RKO (cell line): ENCODE measurements at regions not wholly inside any gene's neighbourhood (a gene's known extent, or its start where the extent isn't known, plus 50 kb on each side); places are given as distances from the start of the nearest gene placed in this dataset.
A peak's percentile ranks its signal among the peaks of the same experiment; 100 is the strongest.

Source experiments
- DNase-seq: peaks from one replicate; pipeline ENCODE4 v3.0.0-alpha.2; 2016; ENCODE audit warnings: low spot score

DNA sequence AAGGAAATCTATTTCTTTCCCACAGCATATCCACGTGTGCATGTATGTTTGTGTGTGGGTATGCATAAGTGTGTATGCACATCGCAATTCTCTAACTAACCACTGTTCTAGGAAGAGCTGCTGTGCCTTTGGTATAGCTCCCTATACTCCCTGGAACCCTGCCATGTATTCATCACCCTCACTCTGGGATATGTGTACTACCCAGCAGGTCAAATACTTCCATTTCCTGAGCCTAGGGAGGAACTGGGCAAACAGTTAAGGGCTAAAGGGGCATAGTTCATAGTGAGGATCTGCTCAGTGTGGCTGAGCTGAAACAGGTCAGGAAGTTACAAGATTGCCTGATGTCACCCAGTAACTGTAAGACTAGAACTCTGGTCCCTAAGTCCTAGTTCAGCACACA is 260.4 kb downstream of the RPLP1 start:
- DNase-seq = no peak

DNA sequence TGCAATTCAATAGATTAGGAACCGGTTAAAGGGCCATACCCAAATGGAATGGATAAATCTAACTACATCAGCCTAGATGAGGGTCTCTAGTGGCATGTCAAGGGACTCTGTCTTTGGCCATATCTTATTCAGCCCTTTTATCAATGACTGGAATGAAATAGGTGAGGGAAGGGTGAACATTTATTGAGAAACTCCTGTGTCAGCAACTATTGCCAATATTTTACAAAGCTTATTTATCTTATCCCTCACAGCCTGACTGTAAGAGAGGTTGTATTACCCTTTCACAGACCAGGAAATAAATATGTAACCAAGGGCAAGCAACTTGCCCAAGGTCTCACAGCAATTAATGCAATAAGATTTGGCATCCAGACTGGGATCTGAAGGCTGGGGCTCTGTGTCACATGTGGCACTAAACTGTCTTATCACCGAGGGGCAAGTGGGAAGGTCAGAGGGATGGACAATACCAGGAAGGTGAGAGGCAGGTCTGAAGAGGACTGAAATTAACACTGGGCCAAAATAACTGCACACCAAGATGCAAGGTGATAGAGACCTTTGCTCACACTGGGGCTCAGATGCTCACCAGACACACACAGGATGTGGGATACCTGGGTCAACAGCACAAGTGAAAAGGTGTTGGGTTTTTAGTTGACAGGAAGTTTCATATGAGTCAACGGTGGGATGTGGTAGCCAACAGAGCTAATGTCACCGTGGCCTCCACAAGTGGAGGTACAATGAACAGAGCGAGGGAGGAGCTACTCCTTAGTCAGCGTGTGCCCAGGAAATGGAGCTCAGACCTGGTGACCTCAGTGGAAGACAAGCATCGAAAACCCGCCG is 261.3 kb downstream of the RPLP1 start:
- DNase-seq = no peak

DNA sequence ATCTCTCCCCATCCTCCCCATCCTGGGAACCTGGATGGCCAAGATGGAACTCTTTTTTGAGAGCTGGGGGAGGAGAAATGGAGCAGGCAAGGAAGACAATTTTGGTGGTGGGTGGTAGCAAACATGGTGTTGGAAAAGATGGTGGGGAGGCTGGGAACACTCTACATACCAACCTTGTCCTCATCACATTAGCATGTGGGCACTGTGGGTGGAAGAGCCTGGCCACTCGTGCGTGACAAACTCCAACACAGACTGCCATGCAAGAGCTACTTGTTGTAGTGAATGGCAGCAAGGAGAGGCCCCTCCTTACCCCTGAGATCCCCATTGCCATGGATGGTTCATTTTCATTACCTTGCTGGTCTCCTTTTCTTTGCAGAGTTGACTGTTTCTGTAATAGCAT is 262.6 kb downstream of the RPLP1 start:
- DNase-seq = no peak

DNA sequence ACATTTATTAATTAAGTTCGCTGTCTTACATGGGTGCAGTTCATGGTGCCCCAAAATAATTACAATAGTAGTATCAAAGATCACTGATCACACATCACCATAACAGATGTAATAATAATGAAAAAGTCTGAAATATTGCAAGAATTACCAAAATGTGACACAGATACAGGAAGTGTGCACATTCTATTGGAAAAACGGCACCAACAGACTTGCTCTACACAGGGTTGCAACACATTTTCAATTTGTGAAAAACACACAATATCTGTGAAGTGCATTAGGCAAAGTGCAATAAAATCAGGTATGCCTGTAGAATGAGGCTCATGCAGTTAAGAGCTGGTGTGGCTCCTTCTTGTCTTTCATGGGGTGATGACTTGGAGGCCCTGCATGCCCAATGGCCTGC is 265.8 kb downstream of the RPLP1 start:
- no peak for DNase-seq

GRCh38 chr15:69718916-69719315 is 266.3 kb downstream of the RPLP1 start:
- DNase-seq = no peak

GRCh38 chr15:69719527-69720240 is 267.1 kb downstream of the RPLP1 start:
- DNase-seq = no peak

DNA sequence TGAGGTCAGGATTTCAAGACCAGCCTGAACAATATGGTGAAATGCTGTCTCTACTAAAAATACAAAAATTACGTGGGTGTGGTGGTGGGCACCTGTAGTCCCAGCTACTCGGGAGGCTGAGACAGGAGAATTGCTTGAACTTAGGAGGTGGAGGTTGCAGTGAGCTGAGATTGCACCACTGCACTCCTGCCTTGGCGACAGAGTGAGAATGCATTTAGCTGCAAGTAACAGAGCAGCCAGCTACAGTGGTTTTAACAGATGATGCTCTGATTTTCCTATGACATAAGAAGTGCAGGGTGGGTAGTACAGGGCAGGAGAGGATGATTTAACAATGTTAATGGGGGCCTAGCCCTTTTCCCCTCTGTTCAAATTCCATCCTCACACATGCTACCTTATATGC is 267.9 kb downstream of the RPLP1 start:
- no peak for DNase-seq

DNA sequence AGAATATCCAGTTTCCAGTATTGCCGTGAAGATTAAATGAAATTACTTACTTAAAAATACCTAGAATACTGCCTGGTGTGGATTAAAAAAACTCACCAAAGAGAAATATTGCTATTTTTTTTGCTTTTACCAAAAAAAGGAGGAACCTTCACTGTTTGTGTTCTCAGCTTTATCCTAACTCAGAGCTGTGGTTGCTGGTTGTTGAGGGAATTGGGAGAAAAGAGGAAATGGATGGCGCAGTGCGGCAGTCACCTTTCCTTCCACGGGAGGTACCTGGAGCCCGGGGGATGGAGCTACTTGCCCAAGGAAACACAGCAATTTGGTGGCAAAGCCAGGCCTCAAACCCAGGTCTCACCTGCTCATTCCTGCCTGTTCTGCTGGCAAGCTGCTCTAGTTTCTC is 270.3 kb downstream of the RPLP1 start:
- no peak for DNase-seq

DNA sequence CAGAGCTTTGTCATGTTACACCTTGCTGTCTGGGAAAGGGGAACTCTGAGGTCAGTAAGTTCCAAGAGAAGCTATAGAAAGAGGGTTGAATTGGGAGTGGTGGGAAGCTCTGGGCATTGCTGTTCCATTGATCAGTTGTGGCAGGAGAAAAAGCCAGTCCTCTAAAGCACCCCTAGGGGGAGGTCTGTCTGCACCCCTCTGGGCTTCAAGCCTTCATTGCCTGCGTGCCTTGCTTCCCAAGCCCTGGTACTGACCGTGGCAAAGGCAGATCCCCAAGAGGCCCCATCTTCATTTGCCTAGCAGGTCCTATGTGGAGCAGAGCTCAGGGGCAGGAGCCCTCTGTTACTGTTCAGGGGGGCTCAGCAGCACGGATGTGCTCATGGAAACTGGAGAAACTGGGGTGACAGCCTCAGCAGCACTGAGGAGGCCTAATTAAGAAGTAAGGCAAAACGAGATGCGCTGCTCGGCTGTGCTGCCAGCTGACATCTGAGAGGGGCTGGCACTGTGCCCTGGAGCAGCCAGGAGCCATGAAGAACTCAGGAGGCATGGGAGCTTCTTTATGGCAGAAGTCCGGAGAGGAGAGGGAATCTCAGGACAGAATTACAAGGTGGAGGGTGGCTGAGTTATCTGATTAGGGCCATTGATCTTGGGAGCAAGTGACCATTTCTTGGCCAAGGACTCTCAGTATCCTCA is 270.9 kb downstream of the RPLP1 start:
- no peak for DNase-seq

DNA sequence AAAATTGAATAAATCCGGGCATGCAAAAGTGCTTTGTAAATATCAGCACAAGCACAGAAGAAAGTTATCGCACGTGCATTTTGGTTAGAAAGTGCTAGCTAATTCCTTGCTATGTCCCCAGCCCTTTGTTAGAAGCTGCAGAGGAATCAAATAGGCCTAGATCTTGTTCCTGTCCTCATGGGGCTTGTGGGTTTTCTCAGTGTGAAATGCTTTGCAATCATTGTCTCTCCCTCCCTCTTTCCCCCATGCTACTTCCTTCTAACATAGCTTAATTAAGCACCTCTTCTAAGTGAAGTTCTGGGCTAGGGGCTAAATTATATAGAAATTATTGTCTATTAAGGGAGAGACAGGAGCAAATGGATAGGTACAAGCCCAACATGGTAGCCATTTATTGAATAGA is 271.7 kb downstream of the RPLP1 start:
- no peak for DNase-seq

DNA sequence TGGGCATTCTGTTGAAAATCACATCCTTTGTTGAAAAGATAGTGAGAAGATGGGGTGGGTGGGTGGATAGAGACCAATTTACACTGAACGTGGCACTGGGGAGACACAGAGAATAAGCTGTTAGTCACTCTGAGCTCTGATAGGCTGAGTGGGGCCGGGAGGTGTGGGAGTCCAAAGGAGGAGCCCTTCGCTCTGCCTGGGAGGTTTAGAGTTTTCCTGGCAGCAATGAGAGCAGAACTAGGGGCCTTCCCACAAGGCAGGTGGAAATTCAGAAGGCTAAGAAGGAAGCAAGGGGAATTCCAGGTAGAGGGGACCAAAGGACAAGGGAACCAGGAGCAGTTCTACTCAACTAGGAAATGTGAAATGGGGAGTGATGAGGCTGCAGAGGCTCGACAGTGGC is 272.7 kb downstream of the RPLP1 start:
- DNase-seq = no peak

- DNase-seq = no peak
Observed at GRCh38 chr15:69725957-69726356, 273.3 kb downstream of the RPLP1 start.

DNA sequence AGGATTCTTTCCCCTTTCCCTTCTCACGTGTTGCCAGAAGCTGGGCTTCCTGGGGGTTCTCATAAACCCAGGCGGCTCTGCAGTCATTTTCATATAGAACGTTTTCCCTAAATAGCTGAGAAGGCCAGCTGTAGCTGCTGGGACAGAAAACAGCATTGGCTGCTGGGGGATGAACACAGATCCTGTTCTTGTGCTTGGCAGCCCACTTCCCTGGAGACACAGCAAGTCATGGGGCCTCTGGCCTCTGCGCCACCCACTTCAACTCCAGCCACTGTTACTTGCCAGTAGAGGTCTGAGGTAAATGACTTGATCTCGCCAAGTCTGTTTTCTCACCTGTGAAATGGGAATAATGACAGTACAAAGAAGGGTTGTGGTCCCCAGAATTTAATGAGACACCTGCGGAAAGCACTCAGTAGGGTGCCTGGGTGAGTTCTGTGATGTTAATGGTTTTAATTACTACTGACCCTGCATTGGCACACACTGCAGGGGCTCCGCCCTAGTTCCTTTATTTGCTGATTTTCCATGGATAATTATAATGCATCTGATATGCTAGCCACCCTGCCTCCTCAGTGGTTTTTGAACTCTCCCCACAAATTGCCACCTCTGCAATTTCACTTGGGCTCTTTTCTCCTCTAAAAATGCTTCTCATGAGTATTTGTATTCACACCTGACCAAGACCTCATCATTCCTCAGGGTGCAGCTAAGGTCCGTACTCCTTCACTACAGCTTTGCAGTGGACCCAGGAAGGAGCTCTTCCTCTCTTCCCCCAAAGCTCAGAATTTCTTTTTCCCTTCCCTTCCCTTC is 274.7 kb downstream of the RPLP1 start:
- no peak for DNase-seq

DNA sequence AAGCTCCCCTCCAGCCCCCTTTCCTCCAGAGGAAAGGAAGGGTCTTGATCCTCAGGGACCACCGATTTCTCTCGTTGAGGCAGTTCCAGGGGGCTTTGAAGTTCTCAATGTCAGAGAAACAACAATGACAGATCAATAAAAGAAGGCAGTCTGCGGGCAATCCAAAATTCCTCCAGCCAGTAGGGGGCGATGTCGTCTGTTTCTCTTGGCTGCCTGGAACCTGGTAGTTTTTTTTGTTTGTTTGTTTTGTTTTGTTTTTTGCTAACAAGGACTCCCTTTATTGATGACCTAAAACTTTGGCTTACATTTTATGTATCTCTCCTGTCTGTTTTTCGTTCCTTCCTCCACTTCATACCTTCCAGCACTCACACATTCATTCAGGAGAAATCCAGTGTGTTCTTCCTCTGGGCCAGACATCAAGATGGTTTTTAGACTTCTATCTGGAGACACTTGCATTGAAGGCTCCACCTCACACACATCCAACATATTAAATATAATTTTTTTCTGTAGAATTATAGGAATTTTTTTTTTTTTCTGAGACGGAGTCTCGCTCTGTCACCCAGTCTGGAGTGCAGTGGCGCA is 276.6 kb downstream of the RPLP1 start:
- DNase-seq = peak; percentile 9

DNA sequence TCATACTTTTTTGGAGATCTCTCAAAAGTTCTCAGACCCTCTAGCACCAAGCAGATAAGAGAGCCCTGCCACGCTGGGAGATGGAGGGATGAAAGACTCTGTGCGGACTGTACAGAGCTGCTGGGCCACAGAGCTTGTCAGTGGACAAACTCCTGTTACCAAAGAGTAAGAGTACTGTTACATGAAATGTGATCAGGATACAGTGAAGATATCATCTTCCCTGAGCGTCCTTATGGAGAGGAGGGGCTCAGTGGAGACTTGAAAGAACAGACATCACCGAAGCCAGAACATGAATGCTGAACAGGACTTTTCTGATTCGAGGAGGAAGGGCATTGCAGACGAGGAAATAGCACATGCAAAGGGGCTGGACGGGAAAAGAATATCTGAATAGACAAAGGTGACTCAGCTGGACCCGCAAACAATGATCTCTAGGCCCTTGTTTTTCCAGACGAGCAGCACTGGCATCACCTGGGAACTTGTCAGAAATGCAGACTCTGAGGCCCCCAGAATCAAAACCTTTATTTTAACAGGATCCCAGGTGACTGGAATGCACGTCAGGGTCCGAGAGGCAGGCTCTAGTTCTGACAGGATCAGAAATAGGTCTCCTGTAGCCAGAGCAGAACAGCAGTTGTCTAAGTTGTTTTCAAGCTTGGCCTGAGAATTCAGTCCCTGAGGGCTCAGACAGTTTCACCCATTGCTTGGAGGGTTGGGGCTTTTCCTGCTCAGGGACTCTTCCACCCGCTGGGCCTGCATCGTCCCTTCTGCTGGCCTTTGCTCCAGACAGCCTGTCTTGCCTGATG is 277.9 kb downstream of the RPLP1 start:
- DNase-seq = no peak

- DNase-seq = no peak
Observed at GRCh38 chr15:69731081-69731330, 278.4 kb downstream of the RPLP1 start.

GRCh38 chr15:69731581-69731980 is 279.0 kb downstream of the RPLP1 start:
- no peak for DNase-seq

DNA sequence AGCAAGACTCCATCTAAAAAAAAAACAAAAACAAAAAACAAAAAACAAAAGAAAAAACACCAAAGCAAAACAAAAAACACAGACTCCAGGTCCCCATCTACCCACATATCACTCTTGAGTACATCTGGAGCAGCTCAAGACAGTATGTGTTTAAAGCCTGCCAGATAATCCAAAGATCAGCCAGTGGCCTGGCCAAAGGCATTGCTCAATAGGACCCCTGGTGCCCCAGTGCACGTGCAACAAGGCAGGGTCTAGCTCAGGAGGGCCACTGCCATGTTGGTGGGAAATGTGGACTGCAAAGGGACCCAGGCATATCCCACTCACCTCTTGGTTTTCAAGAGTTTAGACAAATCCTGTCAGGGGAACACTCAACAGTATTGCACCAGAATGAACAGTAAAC is 279.5 kb downstream of the RPLP1 start:
- no peak for DNase-seq

GRCh38 chr15:69734699-69735098 is 282.1 kb downstream of the RPLP1 start:
- no peak for DNase-seq

GRCh38 chr15:69735121-69735520 is 282.5 kb downstream of the RPLP1 start:
- no peak for DNase-seq

GRCh38 chr15:69736161-69736560 is 283.5 kb downstream of the RPLP1 start:
- no peak for DNase-seq
